GM23248 (cell line): ENCODE measurements at regions not wholly inside any gene's neighbourhood (a gene's known extent, or its start where the extent isn't known, plus 50 kb on each side); places are given as distances from the start of the nearest gene placed in this dataset.

ENCODE experiments used
- EZH2 ChIP-seq: fragments of 200-600 bp; sonication (generic); IDR thresholded peaks from 2 replicates; pipeline ENCODE4 v1.6.1; 2018; ENCODE audit warnings: antibody characterized with exemption, mild to moderate bottlenecking; ENCODE audit not compliant: insufficient read depth, poor library complexity, severe bottlenecking
- EZH2phosphoT487 ChIP-seq: fragments of 200-600 bp; sonication (generic); IDR thresholded peaks from 2 replicates; pipeline ENCODE4 v1.6.1; 2018; ENCODE audit warnings: antibody characterized with exemption, moderate library complexity, mild to moderate bottlenecking, low read depth; ENCODE audit not compliant: insufficient read depth

GRCh38 chr9:1951446-1951845, 63.7 kb upstream of the SMARCA2 start:
- TF ChIP-seq EZH2phosphoT487 = no peak
- no peak for TF ChIP-seq EZH2
